ENCODE measurements at regions not wholly inside any gene's neighbourhood (a gene's known extent, or its start where the extent isn't known, plus 50 kb on each side); places are given as distances from the start of the nearest gene placed in this dataset.

DNA sequence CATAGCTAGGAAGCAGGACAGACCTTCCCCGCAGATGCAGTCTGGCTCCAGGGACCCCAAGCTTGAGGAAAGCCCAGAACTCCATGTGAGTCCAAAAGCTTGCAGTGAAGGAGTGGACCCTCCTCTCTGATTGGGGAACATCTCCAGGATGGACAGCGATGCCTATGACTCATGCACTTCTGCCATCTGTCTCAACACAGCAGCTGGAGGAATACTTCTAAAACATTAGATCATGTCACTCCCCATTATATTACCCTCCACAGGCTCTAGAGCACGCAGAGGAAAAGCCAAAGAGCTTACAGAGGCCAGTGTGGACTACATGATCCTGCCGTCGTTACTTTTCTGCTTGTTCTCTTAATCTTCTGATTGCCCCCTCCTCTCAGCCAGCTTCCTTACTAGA, 605.7 kb downstream of the INSC start:
- Mint-ChIP-seq H3K27me3 (peaks cover 2% of the 10 kb centered on the region), H3K4me1 (no peaks in the 10 kb centered on the region), H3K4me3 (no peak overlapping the region), H3K36me3 (no peaks in the 10 kb centered on the region), H3K9me3 (no peaks in the 10 kb centered on the region), H3K27ac (no peak overlapping the region)
- POLR2A ChIA-PET, result no interaction called here
- DNase-seq (no peak), ATAC-seq (ENCODE audit: low read depth) (no peak)

DNA sequence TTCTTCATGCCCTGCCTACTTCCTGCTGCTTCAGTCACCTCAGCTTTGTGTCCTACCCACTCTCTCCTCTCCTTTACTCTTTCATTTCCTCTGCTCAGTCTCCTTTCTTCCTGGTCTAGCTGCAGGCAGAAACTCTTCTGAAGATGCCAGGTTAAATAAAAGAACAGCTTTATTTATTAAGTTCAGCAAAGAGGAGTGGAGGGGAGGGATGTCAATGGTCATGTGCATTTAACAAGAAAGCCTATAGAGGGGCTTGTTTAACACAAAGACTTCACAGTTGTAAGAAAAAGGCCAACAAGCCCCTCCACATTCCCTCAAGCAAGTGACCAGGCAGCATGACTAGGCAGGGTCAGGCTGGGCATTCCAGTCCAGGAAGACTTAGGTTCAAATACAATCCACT, 609.2 kb downstream of the INSC start:
- H3K36me3 Mint-ChIP-seq, result no peaks in the 10 kb centered on the region
- H3K27ac Mint-ChIP-seq, result no peak overlapping the region
- POLR2A ChIA-PET, result no interaction called here
- H3K4me3 Mint-ChIP-seq, result no peak overlapping the region
- H3K27me3 Mint-ChIP-seq, result peaks cover 4% of the 10 kb centered on the region
- no peak for ATAC-seq (ENCODE audit: low read depth)
- H3K4me1 Mint-ChIP-seq, result no peaks in the 10 kb centered on the region
- no peak for DNase-seq
- H3K9me3 Mint-ChIP-seq, result no peaks in the 10 kb centered on the region

GRCh38 chr11:15724601-15725000, 609.9 kb downstream of the INSC start:
- H3K4me3 Mint-ChIP-seq, result no peak overlapping the region

DNA sequence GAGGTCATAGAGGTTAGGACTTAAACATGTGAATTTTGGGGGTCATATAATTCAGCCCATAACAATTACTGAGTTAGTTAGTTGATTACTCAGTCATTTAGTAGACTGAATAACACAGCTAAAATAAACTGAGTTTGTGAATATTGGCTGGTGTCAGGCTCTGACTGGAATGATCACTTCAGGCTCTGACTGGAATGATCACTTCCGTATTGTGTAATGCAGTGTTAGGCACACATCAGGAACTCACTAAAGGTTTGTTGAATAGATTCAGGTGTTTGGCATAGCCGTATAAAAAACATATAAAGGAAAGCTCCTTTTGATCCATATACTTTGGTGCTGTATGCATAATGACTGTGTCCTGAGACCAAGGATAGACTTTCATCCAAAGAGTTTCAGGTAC, 610.5 kb downstream of the INSC start:
- no peaks in the 10 kb centered on the region for H3K4me1 Mint-ChIP-seq
- POLR2A ChIA-PET, result no interaction called here
- no peak overlapping the region for H3K27ac Mint-ChIP-seq
- no peak for ATAC-seq (ENCODE audit: low read depth)
- H3K9me3 Mint-ChIP-seq, result no peaks in the 10 kb centered on the region
- H3K4me3 Mint-ChIP-seq, result no peak overlapping the region
- peaks cover 2% of the 10 kb centered on the region for H3K27me3 Mint-ChIP-seq
- DNase-seq, result no peak
- no peaks in the 10 kb centered on the region for H3K36me3 Mint-ChIP-seq

More at GRCh38 chr11:15724601-15725000, 609.9 kb downstream of the INSC start:
- Mint-ChIP-seq H3K9me3 (no peaks in the 10 kb centered on the region), H3K4me1 (no peaks in the 10 kb centered on the region), H3K27me3 (peaks cover 4% of the 10 kb centered on the region), H3K27ac (no peak overlapping the region), H3K36me3 (no peaks in the 10 kb centered on the region)
- no peak for ATAC-seq (ENCODE audit: low read depth)
- POLR2A ChIA-PET, result no interaction called here
- DNase-seq, result no peak

GRCh38 chr11:15726221-15726746, 611.6 kb downstream of the INSC start:
- Mint-ChIP-seq H3K27ac (no peak overlapping the region), H3K36me3 (no peaks in the 10 kb centered on the region), H3K9me3 (no peaks in the 10 kb centered on the region), H3K4me1 (no peaks in the 10 kb centered on the region), H3K27me3 (peaks cover 2% of the 10 kb centered on the region), H3K4me3 (no peak overlapping the region)
- no peak for DNase-seq
- no peak for ATAC-seq (ENCODE audit: low read depth)
- POLR2A ChIA-PET, result no interaction called here

- H3K27me3 Mint-ChIP-seq, result peaks cover 2% of the 10 kb centered on the region
- H3K4me1 Mint-ChIP-seq, result no peaks in the 10 kb centered on the region
- no peak overlapping the region for H3K4me3 Mint-ChIP-seq
- POLR2A ChIA-PET, result no interaction called here
- H3K9me3 Mint-ChIP-seq, result no peaks in the 10 kb centered on the region
- no peak overlapping the region for H3K27ac Mint-ChIP-seq
- DNase-seq, result no peak
- ATAC-seq (ENCODE audit: low read depth), result no peak
- H3K36me3 Mint-ChIP-seq, result no peaks in the 10 kb centered on the region
Observed at GRCh38 chr11:15726893-15727519, 612.3 kb downstream of the INSC start.

- no peak for ATAC-seq (ENCODE audit: low read depth)
Observed at GRCh38 chr11:15727520-15727914, 612.8 kb downstream of the INSC start.

DNA sequence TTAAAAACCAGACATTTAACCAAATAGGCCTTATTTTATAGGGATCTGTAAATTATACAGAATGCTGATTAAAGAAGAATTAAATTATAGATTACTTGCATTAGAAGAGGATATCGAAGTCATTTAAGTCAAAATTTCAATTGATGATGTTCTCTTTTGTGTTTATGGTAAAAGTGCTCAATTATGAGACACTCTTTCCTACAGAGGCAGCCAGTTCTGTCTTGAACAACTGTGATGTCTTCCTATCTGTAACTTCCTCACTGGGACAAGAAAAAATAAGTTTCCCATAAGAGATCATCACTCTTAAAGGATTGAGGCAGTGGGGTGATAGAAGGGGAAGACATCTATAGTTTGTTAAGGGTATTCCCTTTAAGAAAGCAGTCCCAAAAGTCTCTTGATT, 613.5 kb downstream of the INSC start:
- POLR2A ChIA-PET, result no interaction called here
- Mint-ChIP-seq H3K4me1 (no peaks in the 10 kb centered on the region), H3K36me3 (no peaks in the 10 kb centered on the region), H3K27me3 (peaks cover 2% of the 10 kb centered on the region), H3K4me3 (no peak overlapping the region), H3K9me3 (no peaks in the 10 kb centered on the region), H3K27ac (no peak overlapping the region)
- ATAC-seq (ENCODE audit: low read depth), result no peak
- no peak for DNase-seq

More at GRCh38 chr11:15727520-15727914, 612.8 kb downstream of the INSC start:
- Mint-ChIP-seq H3K4me3 (no peak overlapping the region), H3K27me3 (peaks cover 2% of the 10 kb centered on the region), H3K36me3 (no peaks in the 10 kb centered on the region), H3K4me1 (no peaks in the 10 kb centered on the region), H3K27ac (no peak overlapping the region), H3K9me3 (no peaks in the 10 kb centered on the region)
- POLR2A ChIA-PET, result no interaction called here
- no peak for DNase-seq

GRCh38 chr11:15730263-15730994, 615.7 kb downstream of the INSC start:
- Mint-ChIP-seq H3K36me3 (no peaks in the 10 kb centered on the region), H3K4me1 (no peaks in the 10 kb centered on the region), H3K27me3 (peaks cover 2% of the 10 kb centered on the region), H3K9me3 (no peaks in the 10 kb centered on the region), H3K4me3 (no peak overlapping the region), H3K27ac (no peak overlapping the region)
- POLR2A ChIA-PET, result no interaction called here
- ATAC-seq (ENCODE audit: low read depth), result no peak
- no peak for DNase-seq

GRCh38 chr11:15730995-15731385, 616.3 kb downstream of the INSC start:
- H3K4me3 Mint-ChIP-seq, result no peak overlapping the region
- no peak overlapping the region for H3K27ac Mint-ChIP-seq
- H3K9me3 Mint-ChIP-seq, result no peaks in the 10 kb centered on the region
- no peaks in the 10 kb centered on the region for H3K27me3 Mint-ChIP-seq
- no peaks in the 10 kb centered on the region for H3K4me1 Mint-ChIP-seq
- H3K36me3 Mint-ChIP-seq, result no peaks in the 10 kb centered on the region
- POLR2A ChIA-PET, result no interaction called here
- DNase-seq, result no peak
- no peak for ATAC-seq (ENCODE audit: low read depth)

DNA sequence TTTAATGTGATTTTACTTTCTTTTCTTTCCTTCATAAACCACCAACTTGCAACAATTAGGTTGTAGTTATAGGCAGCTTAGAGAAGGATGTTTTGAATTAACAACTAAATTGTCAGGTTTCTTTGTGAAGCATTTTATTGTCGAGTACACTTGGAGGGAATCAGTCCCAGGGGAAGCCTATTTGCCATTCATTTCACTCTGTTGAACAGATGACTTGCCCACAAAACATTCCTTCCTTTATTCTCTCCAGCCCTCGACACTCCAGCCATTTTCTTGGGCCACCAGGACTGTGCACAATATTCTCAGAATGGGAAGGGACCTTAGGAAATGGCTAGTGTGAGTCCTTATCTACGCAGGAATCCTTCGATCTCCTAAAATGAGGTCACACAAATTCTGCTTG, 620.6 kb downstream of the SOX6 start:
- Mint-ChIP-seq H3K27me3 (no peaks in the 10 kb centered on the region), H3K9me3 (no peaks in the 10 kb centered on the region), H3K27ac (no peak overlapping the region), H3K36me3 (no peaks in the 10 kb centered on the region), H3K4me1 (no peaks in the 10 kb centered on the region), H3K4me3 (no peak overlapping the region)
- ATAC-seq (ENCODE audit: low read depth) (no peak), DNase-seq (no peak)
- POLR2A ChIA-PET, result no interaction called here

DNA sequence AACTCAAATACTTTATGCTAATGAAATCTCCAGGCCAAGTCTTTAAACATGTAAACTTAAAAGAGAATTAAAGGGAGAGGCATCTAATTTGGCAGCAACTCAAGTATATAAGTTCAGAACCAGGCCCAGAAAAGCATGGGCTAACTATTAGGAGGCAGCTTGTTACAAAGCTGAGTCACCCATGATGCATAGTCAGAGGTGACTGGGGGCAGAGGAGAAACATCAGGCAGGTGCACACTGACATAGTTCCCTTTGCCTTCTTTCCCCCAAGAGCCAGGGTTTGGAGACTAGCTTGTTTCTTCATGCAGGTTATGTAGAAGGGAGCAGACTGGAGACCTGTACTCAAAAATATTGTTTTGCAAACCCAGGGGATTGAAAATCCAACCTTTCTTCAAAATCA, 619.0 kb downstream of the SOX6 start:
- Mint-ChIP-seq H3K4me1 (no peaks in the 10 kb centered on the region), H3K27me3 (no peaks in the 10 kb centered on the region), H3K4me3 (no peak overlapping the region), H3K27ac (no peak overlapping the region), H3K9me3 (no peaks in the 10 kb centered on the region), H3K36me3 (no peaks in the 10 kb centered on the region)
- no peak for DNase-seq
- no peak for ATAC-seq (ENCODE audit: low read depth)
- POLR2A ChIA-PET, result no interaction called here

DNA sequence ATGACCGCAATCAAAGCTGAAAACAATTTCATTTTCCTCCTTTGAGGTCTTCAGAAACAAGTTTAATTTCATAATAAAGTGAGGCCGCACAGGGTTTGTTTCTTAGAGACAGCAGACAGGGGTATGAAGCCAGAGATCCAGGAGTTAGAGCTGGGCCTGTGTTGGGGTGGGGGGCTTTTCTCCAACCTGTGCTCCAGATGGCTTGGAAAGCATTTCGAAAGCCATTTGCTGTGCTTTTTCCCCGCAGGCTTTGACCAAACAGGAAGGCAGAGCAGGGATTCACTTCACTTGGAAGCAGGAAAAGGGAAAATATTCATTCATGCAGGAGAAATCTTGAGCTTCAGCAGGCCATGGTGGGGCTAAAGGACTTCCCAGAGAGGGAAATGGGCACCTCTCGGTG, 617.4 kb downstream of the SOX6 start:
- no peak overlapping the region for H3K27ac Mint-ChIP-seq
- no peak overlapping the region for H3K4me3 Mint-ChIP-seq
- H3K36me3 Mint-ChIP-seq, result no peaks in the 10 kb centered on the region
- ATAC-seq (ENCODE audit: low read depth) (no peak), DNase-seq (no peak)
- H3K27me3 Mint-ChIP-seq, result no peaks in the 10 kb centered on the region
- no peaks in the 10 kb centered on the region for H3K4me1 Mint-ChIP-seq
- no peaks in the 10 kb centered on the region for H3K9me3 Mint-ChIP-seq
- POLR2A ChIA-PET, result no interaction called here

Data from activated naive CD8-positive, alpha-beta T cell treated with anti-CD3 and anti-CD28 coated beads, Interleukin-2, amount 10 ng/mL, durations not matched to agents 7 days and 5 days (primary cell).